HL-60/S4 (cell line): ENCODE measurements at regions not wholly inside any gene's neighbourhood (a gene's known extent, or its start where the extent isn't known, plus 50 kb on each side); places are given as distances from the start of the nearest gene placed in this dataset.

Experiments used
- in situ Hi-C: fragments of 300-500 bp; cut with MboI; formaldehyde crosslinking; loops from 2 replicates; pipeline ENCODE4 v1.14.3; 2022; ENCODE audit warnings: low sequenced_read_pairs

DNA sequence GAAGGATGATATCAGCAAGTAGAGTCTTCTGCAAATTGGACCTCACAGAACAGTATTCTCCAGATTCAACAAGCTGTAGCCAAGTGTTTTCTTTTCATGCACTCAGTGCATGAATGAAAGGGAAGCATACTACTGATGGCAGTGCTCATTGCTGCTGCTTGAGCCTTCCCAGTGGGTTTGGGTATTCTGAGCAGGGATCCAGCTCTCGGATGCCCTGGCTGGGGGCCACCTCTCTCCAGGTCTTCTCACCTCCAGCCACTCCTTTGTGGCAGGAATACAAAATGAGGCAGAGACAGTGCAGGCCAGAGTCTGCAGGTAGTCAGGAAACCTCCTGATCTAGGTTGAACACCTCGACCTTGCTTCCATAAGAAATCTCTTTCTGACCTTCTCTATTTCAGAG lies 390.4 kb upstream of the CELF4 start:
- in situ Hi-C loops = no loop called here

DNA sequence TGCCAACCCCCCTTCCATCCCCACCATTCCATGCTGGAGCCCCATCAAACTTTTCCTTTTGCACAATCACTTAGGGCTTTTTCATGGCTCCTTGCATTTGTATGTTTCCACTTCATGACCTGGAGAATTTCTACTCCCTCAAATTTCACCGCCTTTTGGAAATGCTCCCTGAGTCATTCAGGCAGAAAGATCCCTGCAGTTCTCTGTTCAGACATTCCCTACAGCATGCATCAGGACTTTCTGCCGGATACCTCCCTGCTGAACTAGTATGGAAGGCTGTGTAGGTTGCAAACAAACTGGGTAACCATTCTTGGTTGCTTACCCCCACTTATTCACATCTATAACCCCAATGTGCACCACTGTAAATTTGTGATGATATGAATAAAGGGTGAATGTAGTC lies 389.6 kb upstream of the CELF4 start:
- in situ Hi-C loops = no loop called here

GRCh38 chr18:37953876-37954275 lies 388.3 kb upstream of the CELF4 start:
- in situ Hi-C loops = no loop called here

- in situ Hi-C loops = no loop called here
Measured at GRCh38 chr18:37948471-37948870, 382.9 kb upstream of the CELF4 start.

DNA sequence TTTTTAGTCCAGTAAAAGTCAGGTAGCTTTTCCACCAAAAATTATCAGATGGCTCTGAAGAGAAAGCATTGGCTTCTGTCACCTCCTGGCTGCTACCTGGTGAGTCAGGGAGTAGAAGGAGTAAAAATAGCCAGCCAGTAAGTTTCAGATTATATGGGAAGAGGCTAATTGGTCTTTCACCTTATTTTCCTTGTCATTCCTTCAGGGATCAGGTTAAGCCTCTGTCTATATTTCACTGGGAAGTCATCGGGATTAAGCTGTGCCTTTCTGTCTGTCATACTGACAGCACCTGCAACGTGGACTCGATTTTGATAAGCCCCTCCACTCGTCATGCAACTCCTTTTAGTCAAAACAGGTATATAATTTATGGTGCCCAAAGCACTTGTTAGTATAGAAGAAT lies 380.7 kb upstream of the CELF4 start:
- in situ Hi-C loops = no loop called here

- in situ Hi-C loops = no loop called here
Measured at GRCh38 chr18:37944700-37945270, 379.2 kb upstream of the CELF4 start.

- in situ Hi-C loops = no loop called here
Measured at GRCh38 chr18:37937287-37937686, 371.7 kb upstream of the CELF4 start.

- in situ Hi-C loops = no loop called here
Measured at GRCh38 chr18:37935086-37935485, 369.5 kb upstream of the CELF4 start.

DNA sequence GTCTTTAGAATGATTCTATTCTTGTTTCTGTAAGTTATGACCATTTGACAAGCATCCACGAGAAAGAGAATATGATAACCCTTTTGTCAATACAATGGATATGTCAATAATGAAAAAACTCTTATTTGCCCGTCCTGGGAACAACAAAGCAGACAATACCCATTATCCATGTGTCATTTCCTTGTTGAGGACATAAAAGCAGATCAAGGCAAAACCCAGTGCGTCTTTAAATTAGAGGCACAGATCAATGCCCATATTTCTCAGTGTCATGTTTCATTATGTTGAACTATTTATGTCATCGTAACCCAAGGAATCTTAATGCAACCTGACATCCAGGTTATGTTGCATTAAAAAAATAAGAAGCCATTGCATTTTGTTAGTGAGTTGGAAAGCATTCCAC lies 365.0 kb upstream of the CELF4 start:
- in situ Hi-C loops = no loop called here

- in situ Hi-C loops = no loop called here
Measured at GRCh38 chr18:37922162-37922561, 356.6 kb upstream of the CELF4 start.

DNA sequence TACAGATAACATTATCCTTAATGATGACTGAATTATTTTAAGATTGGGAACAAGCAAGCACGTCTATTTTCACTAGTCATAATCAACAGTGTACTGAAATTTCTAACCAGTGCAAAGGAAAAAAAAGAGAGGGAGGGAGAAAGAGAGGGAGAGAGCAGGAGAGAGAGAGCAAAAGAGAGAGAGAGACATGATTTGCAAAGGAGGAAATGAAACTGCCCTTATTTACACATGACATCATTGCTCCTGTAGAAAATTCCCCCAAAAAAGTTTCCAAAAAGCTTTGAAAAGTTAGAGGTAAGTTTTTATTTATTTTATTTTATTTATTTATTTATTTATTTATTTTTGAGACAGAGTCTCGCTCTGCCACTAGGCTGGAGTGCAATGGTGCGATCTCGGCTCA lies 355.3 kb upstream of the CELF4 start:
- in situ Hi-C loops = no loop called here

DNA sequence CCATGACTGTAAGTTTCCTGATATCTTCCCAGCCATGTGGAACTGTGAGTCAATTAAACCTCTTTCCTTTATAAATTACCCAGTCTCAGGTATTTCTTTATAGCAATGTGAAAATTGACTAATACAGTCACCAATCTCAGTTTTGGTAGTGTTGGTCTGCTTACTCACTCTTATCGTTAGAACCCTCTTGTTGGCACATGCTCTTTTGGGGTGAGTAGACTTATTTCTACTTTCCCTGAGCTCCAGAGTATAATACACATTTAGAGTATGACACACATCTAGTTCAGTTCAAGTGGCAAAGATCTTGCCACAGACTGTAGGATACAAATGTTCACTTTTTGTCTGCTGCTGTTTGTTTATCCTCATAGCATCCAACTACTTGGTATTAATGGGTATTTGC lies 347.5 kb upstream of the CELF4 start:
- in situ Hi-C loops = no loop called here

DNA sequence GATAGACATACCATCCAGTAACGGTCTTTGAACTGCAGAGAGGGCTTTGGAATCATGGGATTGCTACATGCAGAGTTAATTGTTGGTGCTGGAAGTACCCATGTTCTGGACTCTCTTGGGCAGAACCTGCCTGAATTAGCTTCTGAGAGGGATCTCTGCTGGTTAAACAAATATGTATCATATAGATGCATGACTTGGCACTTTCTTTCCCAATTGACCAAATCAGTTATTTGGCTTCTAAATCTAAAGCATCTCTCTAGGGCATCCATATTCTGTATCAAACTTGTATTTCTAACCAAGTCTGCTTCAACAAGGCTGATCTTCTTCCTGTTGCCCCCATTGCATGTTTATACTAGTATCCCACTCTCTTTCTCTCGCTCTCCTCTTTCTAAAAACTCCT lies 336.7 kb upstream of the CELF4 start:
- in situ Hi-C loops = no loop called here

DNA sequence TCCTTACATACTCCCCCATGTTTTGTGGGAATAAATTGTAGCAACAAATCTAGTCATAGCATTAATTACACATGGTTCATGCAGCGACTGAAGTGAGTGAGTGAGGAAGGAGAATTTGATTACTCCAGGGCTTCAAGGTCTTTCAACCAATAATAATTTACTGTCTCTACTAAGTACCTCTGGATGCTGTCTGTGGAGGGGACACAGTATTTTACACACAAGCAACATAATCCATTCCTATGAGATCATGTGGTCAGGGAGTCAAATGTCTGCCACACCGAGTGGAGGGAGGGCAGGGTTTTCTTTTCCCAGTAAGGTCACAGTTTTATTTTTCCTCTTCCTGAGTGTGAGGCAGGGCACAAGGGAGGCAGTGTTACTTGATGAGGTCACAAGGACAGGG lies 334.7 kb upstream of the CELF4 start:
- in situ Hi-C loops = no loop called here

DNA sequence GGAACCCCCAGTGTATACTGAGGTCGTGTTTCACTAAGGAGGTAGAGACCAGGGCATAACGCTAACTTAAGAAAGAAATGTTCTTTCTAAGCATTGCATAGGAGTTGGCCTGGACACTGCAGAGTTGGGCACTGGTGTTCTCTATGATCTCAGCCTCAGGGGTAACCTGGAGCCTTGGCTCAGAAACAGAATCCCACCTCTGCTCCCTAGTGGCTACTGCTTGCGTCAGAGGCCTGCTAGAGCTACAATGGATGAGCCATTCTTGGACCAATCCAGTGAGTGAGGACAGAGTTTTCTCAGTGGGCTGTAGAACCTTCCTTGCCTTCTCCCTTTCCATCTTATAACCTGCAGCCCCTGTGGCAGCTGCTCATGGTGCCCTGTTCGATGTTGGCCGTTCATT lies 324.4 kb upstream of the CELF4 start:
- in situ Hi-C loops = no loop called here

DNA sequence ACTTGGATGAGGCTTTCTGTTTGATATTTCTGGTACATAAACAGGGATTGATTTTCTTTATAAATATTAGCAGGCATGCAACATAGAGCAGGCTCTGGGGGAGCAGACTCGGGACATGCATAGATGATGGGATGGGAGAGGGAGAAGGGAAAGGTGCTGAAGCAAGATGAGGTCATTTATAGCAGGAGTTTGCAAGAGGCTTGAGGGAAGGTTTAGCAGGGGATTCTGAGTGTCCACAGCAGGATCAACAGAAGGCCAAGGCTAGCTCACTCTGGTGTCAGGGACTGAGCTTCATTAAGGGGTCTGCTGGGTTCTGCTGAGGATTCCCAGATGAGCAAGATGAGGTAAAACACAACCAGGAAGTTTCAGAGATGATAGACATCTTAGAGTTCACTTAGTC lies 309.1 kb upstream of the CELF4 start:
- in situ Hi-C loops = no loop called here

DNA sequence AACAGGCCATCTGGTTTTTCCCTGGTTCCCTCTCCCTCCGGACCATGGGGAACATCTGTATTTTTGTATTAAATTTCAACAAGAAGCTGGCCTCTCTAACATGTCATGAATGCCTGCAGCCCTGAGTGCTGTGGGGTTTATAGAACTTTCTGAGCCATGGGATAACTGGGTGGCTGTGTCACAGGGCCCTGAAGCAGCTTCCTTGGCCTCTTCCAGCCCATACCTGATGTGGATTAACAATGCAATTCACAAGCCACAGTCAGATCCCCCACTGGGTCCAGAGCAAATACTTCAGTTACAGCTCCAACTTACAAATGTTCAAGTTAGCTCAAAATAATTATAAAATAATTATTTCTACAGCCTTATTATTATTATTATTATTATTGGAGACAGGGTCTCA lies 307.8 kb upstream of the CELF4 start:
- in situ Hi-C loops = no loop called here

DNA sequence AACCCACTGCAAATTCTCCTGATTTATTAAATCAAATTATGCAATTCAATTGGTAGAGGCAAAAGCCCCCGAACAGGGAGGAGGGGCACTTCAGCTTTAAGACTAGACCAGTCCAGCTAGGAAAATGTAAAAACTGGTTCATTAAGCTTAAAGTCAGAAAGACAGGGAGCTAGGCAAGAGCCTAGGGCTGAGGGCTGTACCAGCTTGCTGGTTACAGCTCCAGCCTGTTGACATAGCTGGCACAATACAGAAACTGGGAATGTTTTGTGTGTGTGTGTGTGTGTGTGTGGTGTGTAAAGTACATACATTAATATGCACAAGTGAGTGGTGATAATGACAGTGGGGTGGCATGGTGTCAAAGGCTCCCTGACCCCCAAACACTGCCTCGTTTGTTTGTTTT lies 307.0 kb upstream of the CELF4 start:
- in situ Hi-C loops = no loop called here

GRCh38 chr18:37871561-37871960 lies 306.0 kb upstream of the CELF4 start:
- in situ Hi-C loops = no loop called here

DNA sequence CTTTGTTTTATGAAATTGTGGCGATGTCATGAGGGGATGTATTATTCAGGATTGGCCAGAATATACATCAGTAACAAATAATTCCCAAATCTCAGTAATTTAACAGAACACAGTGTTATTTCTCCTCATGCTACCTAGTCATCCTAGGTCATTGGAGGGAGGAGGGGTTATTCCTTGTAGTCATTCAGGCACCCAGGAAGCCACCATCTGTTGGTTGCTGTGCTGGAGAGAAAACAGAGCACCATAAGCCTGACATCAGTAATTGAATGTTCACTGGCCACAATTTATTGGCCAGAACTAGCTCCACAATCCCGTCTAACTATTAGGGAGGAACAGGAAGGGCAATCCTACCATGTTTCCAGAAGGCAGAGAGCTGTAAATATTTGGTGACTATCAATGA lies 303.5 kb upstream of the CELF4 start:
- in situ Hi-C loops = no loop called here

DNA sequence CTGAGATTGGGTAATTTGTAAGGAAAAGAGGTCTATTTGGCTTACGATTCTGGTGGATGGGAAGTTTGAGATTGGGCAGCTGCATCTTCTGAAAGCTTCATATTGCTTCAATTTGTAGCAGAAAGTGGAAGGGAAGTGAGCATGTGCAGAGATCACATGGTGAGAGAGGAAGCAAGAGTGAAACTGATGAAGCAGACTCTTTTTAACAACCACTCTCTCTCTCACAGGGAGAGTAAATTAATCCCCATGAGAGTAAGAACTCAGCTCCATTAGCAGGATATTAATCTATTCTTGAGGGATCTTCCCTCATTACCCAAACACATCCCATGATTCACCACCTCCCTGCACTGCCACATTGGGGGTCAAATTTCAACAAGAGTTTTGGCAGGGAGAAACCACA lies 298.5 kb upstream of the CELF4 start:
- in situ Hi-C loops = no loop called here

GRCh38 chr18:37861981-37862380 lies 296.4 kb upstream of the CELF4 start:
- in situ Hi-C loops = no loop called here

DNA sequence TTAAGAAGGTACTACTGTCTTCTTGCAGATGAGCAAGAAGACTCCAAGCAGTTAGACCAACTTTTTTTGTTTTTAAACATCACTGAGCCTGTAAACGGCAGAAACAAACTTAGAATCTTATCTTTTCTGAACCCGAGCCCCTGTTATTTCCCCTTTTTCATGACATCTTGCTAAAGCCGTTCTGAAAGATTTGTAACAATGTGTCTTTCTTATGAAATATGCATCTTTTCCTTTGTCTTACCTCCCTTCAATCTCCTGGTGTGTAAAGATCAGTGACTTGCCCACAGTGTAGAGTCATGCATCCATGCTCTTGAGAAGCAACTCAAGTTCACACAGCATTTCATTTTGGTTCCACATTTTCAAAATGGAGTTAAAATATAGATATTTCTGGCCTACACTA lies 288.8 kb upstream of the CELF4 start:
- in situ Hi-C loops = no loop called here

DNA sequence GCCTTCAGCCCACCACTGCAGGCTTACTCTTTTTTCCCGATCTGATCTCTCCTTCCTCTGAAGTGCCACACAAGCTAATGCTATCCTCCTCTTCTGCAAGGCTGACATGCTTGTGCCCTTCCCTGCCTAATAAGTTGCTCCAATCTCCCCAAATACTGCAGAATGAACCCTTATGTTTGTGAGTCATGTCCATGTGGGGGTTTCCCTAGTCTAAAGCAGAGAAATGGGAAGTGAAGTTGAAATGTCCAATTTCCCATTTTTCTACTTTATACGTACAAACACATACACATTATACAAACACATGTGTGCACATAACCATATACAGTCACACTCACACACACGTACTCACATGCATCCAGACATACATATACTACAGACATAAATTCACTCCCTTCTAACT lies 288.1 kb upstream of the CELF4 start:
- in situ Hi-C loops = no loop called here
